Uterus (tissue), 2 donors: ENCODE measurements at regions not wholly inside any gene's neighbourhood (a gene's known extent, or its start where the extent isn't known, plus 50 kb on each side); places are given as distances from the start of the nearest gene placed in this dataset.

Source experiments
- POLR2A ChIP-seq, 2 donors: fragments of 450-650 bp; IDR thresholded peaks; one replicate each; pipeline ENCODE4 v1.6.1; 2016; ENCODE audit warnings: antibody characterized with exemption in 2 of 2, mild to moderate bottlenecking in 1 of 2, moderate library complexity in 1 of 2
- TF ChIP-seq, protein P1 (sequence below), 4 experiments: fragments of 200-600 bp in 2 of 4; fragments of 450-650 bp in 2 of 4; sonication (generic) in 2 of 4; IDR thresholded peaks; one replicate each; pipeline ENCODE4 v1.5.1; 2016 to 2019; ENCODE audit warnings: antibody characterized with exemption in 4 of 4, mild to moderate bottlenecking in 2 of 4, moderate library complexity in 1 of 4

DNA sequence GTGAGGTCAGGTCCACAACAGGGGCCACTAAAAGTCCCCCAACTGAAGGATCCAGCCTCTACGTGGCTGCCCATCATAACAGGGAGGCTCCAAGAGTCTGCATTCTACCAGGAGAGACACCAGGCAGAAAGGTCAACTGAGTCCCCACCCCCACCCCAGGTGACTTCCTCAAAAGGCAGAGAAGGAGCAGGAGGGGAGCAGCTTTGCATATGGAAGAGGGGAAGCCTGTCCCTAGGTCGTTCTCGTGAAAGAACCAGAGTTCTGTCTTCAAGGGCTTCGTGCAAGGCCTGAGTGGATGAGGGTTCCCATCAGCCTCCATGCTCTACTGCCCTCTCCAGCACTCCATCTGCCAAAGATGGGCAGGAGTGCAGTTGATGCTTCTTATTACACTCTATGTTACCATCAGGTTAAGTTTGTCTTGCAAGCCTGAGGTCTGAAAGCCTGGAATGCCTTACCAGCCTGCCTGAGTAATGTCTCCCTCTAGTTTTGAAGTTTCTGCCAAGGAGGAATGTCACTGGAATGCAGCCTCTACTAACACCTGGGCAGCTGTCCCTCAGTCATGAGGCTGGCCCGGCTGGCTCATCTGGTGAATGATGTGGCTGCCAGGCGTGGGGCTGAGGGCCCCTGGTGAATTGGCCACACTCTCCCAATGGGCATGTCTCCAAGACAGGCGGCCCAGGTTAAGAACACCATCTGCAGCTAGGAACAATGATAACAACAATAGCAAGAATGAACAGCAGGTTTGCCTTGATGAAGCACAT is 54.3 kb upstream of the SMNDC1 start:
- TF ChIP-seq, protein P1, sequence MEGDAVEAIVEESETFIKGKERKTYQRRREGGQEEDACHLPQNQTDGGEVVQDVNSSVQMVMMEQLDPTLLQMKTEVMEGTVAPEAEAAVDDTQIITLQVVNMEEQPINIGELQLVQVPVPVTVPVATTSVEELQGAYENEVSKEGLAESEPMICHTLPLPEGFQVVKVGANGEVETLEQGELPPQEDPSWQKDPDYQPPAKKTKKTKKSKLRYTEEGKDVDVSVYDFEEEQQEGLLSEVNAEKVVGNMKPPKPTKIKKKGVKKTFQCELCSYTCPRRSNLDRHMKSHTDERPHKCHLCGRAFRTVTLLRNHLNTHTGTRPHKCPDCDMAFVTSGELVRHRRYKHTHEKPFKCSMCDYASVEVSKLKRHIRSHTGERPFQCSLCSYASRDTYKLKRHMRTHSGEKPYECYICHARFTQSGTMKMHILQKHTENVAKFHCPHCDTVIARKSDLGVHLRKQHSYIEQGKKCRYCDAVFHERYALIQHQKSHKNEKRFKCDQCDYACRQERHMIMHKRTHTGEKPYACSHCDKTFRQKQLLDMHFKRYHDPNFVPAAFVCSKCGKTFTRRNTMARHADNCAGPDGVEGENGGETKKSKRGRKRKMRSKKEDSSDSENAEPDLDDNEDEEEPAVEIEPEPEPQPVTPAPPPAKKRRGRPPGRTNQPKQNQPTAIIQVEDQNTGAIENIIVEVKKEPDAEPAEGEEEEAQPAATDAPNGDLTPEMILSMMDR (IDR thresholded peaks at IDR 0.05) = no peak
- no peak for TF ChIP-seq POLR2A (IDR thresholded peaks at IDR 0.05)
